IMR-90 (cell line): ENCODE measurements at regions not wholly inside any gene's neighbourhood (a gene's known extent, or its start where the extent isn't known, plus 50 kb on each side); places are given as distances from the start of the nearest gene placed in this dataset.

Experiments
- ATAC-seq: fragments of 200-7000 bp; cut with Tn5 transposase; 2 replicates; pipeline ENCODE4 v1.9.1; 2020; ENCODE audit warnings: low read depth, mild to moderate bottlenecking, moderate library complexity
- BruUV-seq: library from RNA; stranded (reverse); fragments of 400-500 nt; replicated peaks from 2 replicates; lab custom pipeline; 2021; lab: Mats Ljungman, UMichigan
- CTCF ChIA-PET: fragments of 300-600 bp; formaldehyde crosslinking; extraction: SDS; loops from one replicate; lab custom pipeline; 2021; ENCODE audit warnings: antibody characterized with exemption; lab: Yijun Ruan, JAX
- POLR2A ChIA-PET: fragments of 300-600 bp; sonication (Branson Sonifier 250); formaldehyde crosslinking; loops from one replicate; lab custom pipeline; 2022; ENCODE audit warnings: antibody characterized with exemption; ENCODE audit not compliant: unreplicated experiment; lab: Charles Lee
- DNase-seq: peaks from one replicate; pipeline ENCODE4 v3.0.0; 2013
- H2AFZ ChIP-seq: replicated peaks from 2 replicates; pipeline ENCODE3; 2013; ENCODE audit warnings: low read length, mild to moderate bottlenecking; ENCODE audit not compliant: poor library complexity
- H2AK5ac ChIP-seq: 2 replicates; pipeline ENCODE4 v1.6.1; 2013; ENCODE audit warnings: low read depth, low read length, inconsistent platforms
- H2AK9ac ChIP-seq: replicated peaks from 2 replicates; pipeline ENCODE3; 2013; ENCODE audit warnings: mild to moderate bottlenecking, low read depth, low read length, moderate library complexity; ENCODE audit not compliant: poor library complexity
- H2BK120ac ChIP-seq: 2 replicates; pipeline ENCODE4 v1.6.1; 2013; ENCODE audit warnings: low read depth, low read length, inconsistent platforms
- H2BK15ac ChIP-seq: 3 replicates; pipeline ENCODE4 v1.6.1; 2013; ENCODE audit warnings: low read depth, low read length, inconsistent platforms
- H2BK20ac ChIP-seq: 2 replicates; pipeline ENCODE4 v1.6.1; 2013; ENCODE audit warnings: low read depth, mild to moderate bottlenecking, inconsistent platforms, low read length, moderate library complexity
- H2BK5ac ChIP-seq: 2 replicates; pipeline ENCODE4 v1.6.1; 2013; ENCODE audit warnings: mild to moderate bottlenecking, low read depth, low read length, inconsistent platforms; ENCODE audit not compliant: poor library complexity, severe bottlenecking
- H3K14ac ChIP-seq: replicated peaks from 2 replicates; pipeline ENCODE4 v1.6.1; 2013; ENCODE audit warnings: low read depth, low read length, inconsistent platforms
- H3K18ac ChIP-seq: 2 replicates; pipeline ENCODE4 v1.6.1; 2013; ENCODE audit warnings: low read depth, low read length, control low read depth
- H3K23ac ChIP-seq: 2 replicates; pipeline ENCODE4 v1.6.1; 2013; ENCODE audit warnings: low read depth, low read length, inconsistent platforms
- H3K27ac ChIP-seq: 2 replicates; pipeline ENCODE4 v1.5.1; 2013; ENCODE audit warnings: mild to moderate bottlenecking, control low read depth, low read length; ENCODE audit not compliant: insufficient read depth
- H3K27me3 ChIP-seq: 2 replicates; pipeline ENCODE4 v1.6.1; 2013; ENCODE audit warnings: low read length; ENCODE audit not compliant: control insufficient read depth, insufficient read depth
- H3K36me3 ChIP-seq: 2 replicates; pipeline ENCODE4 v1.6.1; 2013; ENCODE audit warnings: low read length, mixed read lengths; ENCODE audit not compliant: control insufficient read depth, insufficient read depth
- H3K4ac ChIP-seq: 2 replicates; pipeline ENCODE4 v1.6.1; 2013; ENCODE audit warnings: low read depth, low read length, inconsistent platforms
- H3K4me1 ChIP-seq: 2 replicates; pipeline ENCODE4 v1.6.1; 2013; ENCODE audit warnings: low read length, mixed read lengths; ENCODE audit not compliant: control insufficient read depth, insufficient read depth
- H3K4me2 ChIP-seq: 2 replicates; pipeline ENCODE4 v1.6.1; 2013; ENCODE audit warnings: low read depth, mild to moderate bottlenecking, control low read depth, low read length, moderate library complexity
- H3K4me3 ChIP-seq: 2 replicates; pipeline ENCODE4 v1.5.1; 2013; ENCODE audit warnings: low read depth, mild to moderate bottlenecking, control low read depth, low read length, moderate library complexity; ENCODE audit not compliant: insufficient read depth
- H3K56ac ChIP-seq: 2 replicates; pipeline ENCODE4 v1.6.1; 2013; ENCODE audit warnings: low read length, inconsistent platforms; ENCODE audit not compliant: insufficient read depth; ENCODE audit errors: extremely low read depth
- H3K79me1 ChIP-seq, 2 experiments: 2 replicates each; pipeline ENCODE4 v1.6.1; 2013; ENCODE audit warnings: low read length in 2 of 2, inconsistent platforms in 1 of 2, low read depth in 1 of 2
- H3K9ac ChIP-seq: 2 replicates; pipeline ENCODE4 v1.6.1; 2013; ENCODE audit warnings: low read depth, low read length, control low read depth
- H3K9me1 ChIP-seq: 2 replicates; pipeline ENCODE4 v1.6.1; 2013; ENCODE audit warnings: low read length, inconsistent platforms; ENCODE audit not compliant: insufficient read depth
- H3K9me3 ChIP-seq: 2 replicates; pipeline ENCODE4 v1.6.1; 2013; ENCODE audit warnings: low read length; ENCODE audit not compliant: control insufficient read depth, insufficient read depth
- H4K20me1 ChIP-seq: 2 replicates; pipeline ENCODE4 v1.6.1; 2013; ENCODE audit warnings: low read length, inconsistent platforms; ENCODE audit not compliant: insufficient read depth
- H4K5ac ChIP-seq: 2 replicates; pipeline ENCODE4 v1.6.1; 2013; ENCODE audit warnings: mild to moderate bottlenecking, low read depth, low read length, control low read depth
- H4K8ac ChIP-seq, 2 experiments: 2 replicates each; pipeline ENCODE4 v1.6.1; 2013; ENCODE audit warnings: low read depth in 2 of 2, low read length in 2 of 2, control low read depth in 1 of 2, inconsistent platforms in 1 of 2
- H4K91ac ChIP-seq: 2 replicates; pipeline ENCODE4 v1.6.1; 2013; ENCODE audit warnings: low read depth, low read length, inconsistent platforms; ENCODE audit not compliant: insufficient read depth
- BHLHE40 ChIP-seq: fragments of 150-350 bp; IDR thresholded peaks from 2 replicates; pipeline ENCODE4 v1.6.1; 2016; ENCODE audit warnings: mild to moderate bottlenecking, low read depth, low read length
- CHD1 ChIP-seq: IDR thresholded peaks from 2 replicates; pipeline ENCODE4 v1.6.1; 2012; ENCODE audit warnings: low read depth, low read length, improper control_type of control experiment
- POLR2A ChIP-seq: IDR thresholded peaks from 2 replicates; pipeline ENCODE4 v1.6.1; 2012; ENCODE audit warnings: mild to moderate bottlenecking, low read depth, low read length
- RCOR1 ChIP-seq: IDR thresholded peaks from 2 replicates; pipeline ENCODE4 v1.6.1; 2012; ENCODE audit warnings: mild to moderate bottlenecking, low read length, improper control_type of control experiment; ENCODE audit not compliant: insufficient replicate concordance
- RFX5 ChIP-seq: IDR thresholded peaks from 2 replicates; pipeline ENCODE4 v1.8.0; 2012; ENCODE audit warnings: low read depth, mild to moderate bottlenecking, low read length, moderate library complexity
- SMC3 ChIP-seq: fragments of 150-350 bp; IDR thresholded peaks from 2 replicates; pipeline ENCODE4 v1.6.1; 2016; ENCODE audit warnings: low read depth, mild to moderate bottlenecking, antibody characterized with exemption, low read length, moderate library complexity
- WGBS, 2 experiments: methylation state at CpG; one replicate each; pipeline versions ENCODE4 v1.1.5 to v1.1.7; 2013; ENCODE audit warnings: missing lambda C conversion rate in 2 of 2; ENCODE audit not compliant: insufficient read length in 1 of 2; ENCODE audit errors: extremely low coverage in 2 of 2; 5-methylcytosine and 5-hydroxymethylcytosine counted together
- dilution Hi-C: fragments of 300-500 bp; cut with HindIII; formaldehyde crosslinking; loops from one replicate; pipeline ENCODE4 v1.14.3; 2018; ENCODE audit warnings: low sequenced_read_pairs; ENCODE audit not compliant: unreplicated experiment
- in situ Hi-C: fragments of 300-500 bp; cut with MboI; formaldehyde crosslinking; loops from 3 replicates; pipeline ENCODE4 v1.14.3; 2019; ENCODE audit warnings: low sequenced_read_pairs, inconsistent platforms, mixed read lengths
- intact Hi-C: fragments of 100-400 bp; cut with micrococcal nuclease; formaldehyde crosslinking; loops from 2 replicates; pipeline ENCODE4 v1.10.0; 2022

DNA sequence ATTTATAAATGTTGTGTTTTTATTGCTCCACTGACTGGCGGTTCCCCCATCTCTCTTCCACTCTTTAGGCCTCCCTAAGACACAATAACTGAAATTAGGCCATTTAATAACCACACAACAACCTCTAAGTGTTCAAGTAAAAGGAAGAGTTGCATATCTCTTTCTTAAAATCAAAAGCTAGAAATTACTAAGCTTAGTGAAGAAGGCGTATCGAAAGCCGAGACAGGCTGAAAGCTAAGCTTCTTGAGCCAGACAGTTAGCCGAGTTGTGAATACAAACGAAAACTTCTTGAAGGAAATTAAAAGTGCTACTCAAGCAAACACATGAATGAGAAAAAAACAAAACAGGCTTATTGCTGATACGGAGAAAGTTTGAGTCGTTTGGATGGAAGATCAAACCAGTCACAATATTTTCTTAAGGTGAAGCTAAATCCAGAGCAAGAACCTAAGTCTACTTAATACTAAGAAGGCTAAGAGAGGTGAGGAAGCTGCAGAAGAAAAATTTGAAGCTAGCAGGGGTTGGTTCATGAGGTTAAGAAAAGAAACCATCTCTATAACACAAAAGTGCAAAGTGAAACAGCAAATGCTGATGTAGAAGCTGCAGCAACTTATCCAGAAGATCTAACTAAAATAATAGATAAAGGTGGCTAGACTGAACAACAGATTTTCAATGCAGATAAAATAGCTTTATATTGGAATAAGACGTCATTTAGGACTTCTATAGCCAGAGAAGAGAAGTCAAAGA lies 194.0 kb upstream of the TTC29 start:
- Histone ChIP-seq H4K8ac (no peak overlapping the region), H3K4me1 (peaks cover 12% of the 10 kb centered on the region), H3K14ac (no peak overlapping the region), H3K27me3 (no peaks in the 10 kb centered on the region), H2BK120ac (no peak overlapping the region), H2BK15ac (no peak overlapping the region), H2BK5ac (no peak overlapping the region), H3K9me1 (0 out of 2 replicates have a peak, but pooled peaks cover 3% of the 10 kb centered on the region), H3K56ac (no peak overlapping the region), H2AK9ac (no peak overlapping the region), H4K91ac (no peak overlapping the region), H3K4me3 (no peak overlapping the region), H4K20me1 (no peaks in the 10 kb centered on the region), H3K27ac (no peak overlapping the region), H3K79me1 (no peaks in the 10 kb centered on the region), H2BK20ac (no peak overlapping the region), H3K4ac (no peak overlapping the region), H3K18ac (no peak overlapping the region), H3K9ac (no peak overlapping the region), H3K9me3 (no peaks in the 10 kb centered on the region), H2AFZ (no peak overlapping the region), H3K23ac (no peak overlapping the region), H4K5ac (no peak overlapping the region), H3K36me3 (no peaks in the 10 kb centered on the region), H3K4me2 (no peak overlapping the region), H2AK5ac (no peak overlapping the region)
- intact Hi-C loops: loop anchor here (10.0 kb wide), 1 partner anchor 725 kb away; no protein-coding TSS in a partner anchor
- dilution Hi-C loops: no loop called here
- 90% methylated on average over 5 of the region's 9 CpGs; no CpG with 5 or more reads in 1 of the 2 experiments for WGBS, 2 experiments
- no peak for DNase-seq
- ChIA-PET POLR2A (no interaction called here), CTCF (interaction anchor here (1.0 kb wide), 1 partner anchor 29 kb away, joined by 3 read pairs; no protein-coding TSS in a partner anchor)
- in situ Hi-C loops: no loop called here
- ATAC-seq: no peak
- BruUV-seq: no TSS peak
- TF ChIP-seq RCOR1 (no peak), RFX5 (no peak), SMC3 (no peak), CHD1 (no peak), BHLHE40 (no peak), POLR2A (no peak)
